GM19240 (cell line): ENCODE measurements at regions not wholly inside any gene's neighbourhood (a gene's known extent, or its start where the extent isn't known, plus 50 kb on each side); places are given as distances from the start of the nearest gene placed in this dataset.

ENCODE experiments used
- DNase-seq: peaks from one replicate; pipeline ENCODE4 v3.0.0; 2011; ENCODE audit warnings: low spot score; ENCODE audit not compliant: insufficient read length

- DNase-seq, result no peak
Measured at GRCh38 chr11:128226106-128226716, 361.1 kb downstream of the ETS1 start.

- DNase-seq, result no peak
Measured at GRCh38 chr11:128222245-128222884, 365.0 kb downstream of the ETS1 start.

DNA sequence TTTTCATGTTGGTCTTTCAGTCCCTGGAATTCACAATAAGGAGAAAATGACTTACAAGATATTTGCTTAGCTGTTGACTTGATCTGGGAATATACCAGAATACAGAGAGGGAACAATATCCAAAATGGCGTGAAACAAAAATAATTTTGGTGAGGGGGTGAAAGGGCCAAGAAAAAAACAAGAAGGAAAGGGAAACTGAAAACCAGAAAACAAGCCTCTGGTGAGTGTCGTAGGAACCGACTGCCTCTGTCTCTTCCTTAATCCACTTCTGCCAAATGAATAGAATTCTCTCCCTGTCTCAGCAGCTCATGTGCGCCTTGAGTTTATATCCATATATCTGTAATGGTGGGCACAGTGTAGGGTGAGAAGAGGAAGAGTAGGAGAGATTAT lies 367.6 kb downstream of the ETS1 start:
- no peak for DNase-seq

- DNase-seq, result no peak
Measured at GRCh38 chr11:128216198-128216597, 371.2 kb downstream of the ETS1 start.

DNA sequence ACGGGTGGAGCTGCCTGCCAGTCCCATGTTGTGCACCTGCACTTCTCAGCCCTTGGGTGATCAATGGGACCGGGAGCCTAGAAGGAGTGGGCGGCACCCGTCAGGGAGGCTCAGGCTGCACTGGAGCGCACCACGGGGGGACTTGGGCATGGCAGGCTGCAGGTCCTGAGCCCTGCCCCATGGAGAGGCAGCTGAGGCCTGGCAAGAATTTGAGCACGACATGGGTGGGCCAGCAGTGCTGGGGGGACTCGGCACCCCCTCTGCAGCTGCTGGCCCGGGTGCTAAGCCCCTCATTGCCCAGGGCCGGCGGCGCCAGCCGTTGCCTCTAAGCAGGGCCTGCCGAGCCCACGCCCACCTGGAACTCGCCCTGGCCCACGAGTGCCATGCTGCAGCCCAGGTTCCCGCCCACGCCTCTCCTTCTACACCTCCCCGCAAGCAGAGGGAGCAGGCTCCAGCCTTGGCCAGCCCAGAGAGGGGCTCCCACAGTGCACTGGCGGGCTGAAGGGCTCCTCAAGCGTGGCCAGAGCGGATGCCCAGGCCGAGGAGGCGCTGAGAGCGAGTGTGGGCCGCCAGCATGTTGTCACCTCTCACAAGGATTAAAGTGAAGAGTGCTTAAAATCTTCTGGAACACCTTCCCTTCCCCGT lies 372.0 kb downstream of the ETS1 start:
- DNase-seq, result no peak

- no peak for DNase-seq
Measured at GRCh38 chr11:128214263-128214662, 373.1 kb downstream of the ETS1 start.

DNA sequence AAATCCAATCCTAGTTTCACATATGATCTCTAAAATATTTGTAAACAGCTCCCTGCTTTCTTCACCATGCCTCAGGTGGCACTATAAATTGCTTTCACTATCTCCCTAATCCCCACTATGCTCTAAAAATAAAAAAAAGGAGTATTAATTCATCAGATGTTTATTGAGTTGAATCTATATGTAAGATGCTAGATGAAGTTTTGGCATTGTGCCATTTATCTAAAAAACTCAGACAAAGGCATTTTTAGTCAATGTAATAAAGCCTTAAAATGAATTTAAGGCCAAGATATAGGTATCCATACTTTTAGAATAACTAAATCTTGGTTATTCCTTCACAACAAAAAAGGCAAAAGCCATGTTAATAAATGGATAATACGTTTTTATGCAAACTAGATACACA lies 373.9 kb downstream of the ETS1 start:
- no peak for DNase-seq

GRCh38 chr11:128212324-128212723 lies 375.0 kb downstream of the ETS1 start:
- DNase-seq, result no peak

DNA sequence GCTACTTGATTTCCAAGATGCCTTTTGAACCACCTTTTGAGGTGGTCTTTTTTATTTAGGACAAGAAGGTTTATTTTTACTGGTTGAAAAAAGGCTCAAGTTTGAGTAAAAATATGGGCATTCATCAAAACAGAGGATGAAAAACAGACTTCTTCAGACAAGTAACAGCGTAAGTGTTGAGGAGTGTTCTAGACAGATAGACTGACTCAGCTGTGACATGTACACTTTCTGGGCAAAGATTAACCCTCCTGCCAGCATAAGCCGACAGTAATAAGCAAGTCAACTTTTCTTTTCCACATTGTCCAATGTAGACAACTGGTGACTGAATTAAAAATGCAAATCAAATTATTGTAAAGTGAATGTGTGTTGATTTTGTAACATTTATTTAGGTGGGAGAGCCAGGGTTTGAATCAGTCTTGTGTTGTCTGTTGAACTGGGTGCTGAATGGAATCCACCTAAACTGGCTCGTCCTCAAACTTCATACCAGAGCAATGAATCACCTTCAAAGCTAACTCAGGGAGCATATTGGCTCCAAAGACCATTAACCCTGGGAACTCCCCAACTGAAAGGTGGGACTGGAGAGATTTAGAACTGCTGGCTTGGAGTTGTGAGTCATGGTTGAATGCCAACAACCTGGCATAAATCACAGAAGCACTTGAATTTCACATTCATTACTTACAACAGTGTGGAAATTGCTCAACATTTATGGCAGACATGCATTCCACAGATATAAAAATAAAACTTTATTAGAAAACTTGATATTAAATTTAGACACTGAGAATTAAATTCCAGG lies 377.0 kb downstream of the ETS1 start:
- no peak for DNase-seq

GRCh38 chr11:128209138-128209435 lies 378.3 kb downstream of the ETS1 start:
- no peak for DNase-seq

DNA sequence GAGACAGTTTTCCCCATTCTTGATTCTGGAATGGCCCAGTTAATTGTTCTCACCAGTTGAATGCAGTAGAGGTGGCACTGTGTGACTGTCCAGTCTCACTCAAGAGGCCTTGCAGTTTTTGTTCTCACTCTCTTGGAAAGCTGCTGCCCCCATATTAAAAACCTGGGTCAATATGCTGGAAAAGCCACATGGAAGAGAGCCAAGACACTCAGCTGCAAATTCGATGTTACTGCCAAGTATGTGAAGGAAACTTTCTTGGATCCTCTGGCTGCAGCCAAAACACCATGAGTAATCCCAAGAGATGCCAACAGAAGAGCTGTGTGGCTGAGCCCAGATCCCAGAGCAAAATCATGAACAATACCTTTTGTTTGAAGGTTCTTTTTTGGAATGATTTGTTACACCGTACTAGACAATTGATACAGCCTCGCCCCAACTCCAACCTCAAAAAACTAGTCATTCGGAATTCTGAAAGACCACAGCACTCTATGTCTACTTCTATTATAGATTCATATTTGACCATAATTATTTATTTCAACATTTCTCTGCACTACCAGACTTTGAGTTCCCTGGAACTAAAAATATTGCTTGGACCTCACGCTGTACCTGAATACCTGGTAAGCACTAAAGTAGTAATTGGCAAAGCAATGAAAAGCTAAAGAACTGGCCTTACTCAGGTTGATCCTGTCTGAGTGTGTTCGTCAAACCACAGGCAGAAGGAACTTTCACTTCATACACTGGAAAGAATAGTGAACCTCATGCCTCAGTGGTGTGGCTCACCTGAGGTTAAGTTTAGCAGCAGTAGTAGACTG lies 378.8 kb downstream of the ETS1 start:
- DNase-seq, result no peak

- no peak for DNase-seq
Measured at GRCh38 chr11:128207861-128208321, 379.5 kb downstream of the ETS1 start.

DNA sequence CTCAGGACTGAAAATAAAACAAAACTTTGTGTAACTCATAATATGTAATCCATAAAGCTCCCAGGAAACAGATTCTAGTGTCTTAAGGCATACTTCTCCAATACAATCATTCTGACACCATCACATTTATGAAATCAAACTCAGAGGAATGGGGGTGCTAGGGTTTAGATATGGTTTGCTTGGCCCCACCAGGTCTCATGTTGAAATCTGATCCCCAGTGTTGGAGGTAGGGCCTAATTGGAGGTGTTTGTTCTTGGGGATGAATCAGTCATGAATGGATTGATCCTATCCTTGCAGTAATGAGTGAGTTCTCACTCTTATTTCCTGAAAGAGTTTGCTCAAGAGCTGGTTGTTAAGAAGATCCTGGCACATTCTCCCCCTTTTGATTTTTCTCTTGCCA lies 380.9 kb downstream of the ETS1 start:
- no peak for DNase-seq

- no peak for DNase-seq
Measured at GRCh38 chr11:128205796-128206195, 381.6 kb downstream of the ETS1 start.

DNA sequence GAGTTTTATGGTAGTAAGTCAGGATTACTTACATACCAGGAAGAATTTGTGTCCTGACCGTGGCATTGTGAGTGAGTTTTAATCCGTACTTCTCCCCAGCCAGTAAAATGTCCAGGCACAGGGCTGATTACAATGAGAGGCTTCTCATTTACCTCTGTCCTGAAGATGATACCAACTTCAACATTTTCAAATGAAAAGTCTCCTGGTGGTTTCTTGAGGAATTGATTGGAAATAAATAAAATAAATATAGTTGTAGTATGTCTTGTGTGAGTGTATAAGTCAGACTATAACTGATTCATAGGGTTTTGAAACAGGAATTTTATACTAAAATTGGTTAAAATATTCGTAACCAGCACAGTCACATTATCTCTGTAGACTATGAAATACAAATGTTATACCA lies 382.5 kb downstream of the ETS1 start:
- no peak for DNase-seq

DNA sequence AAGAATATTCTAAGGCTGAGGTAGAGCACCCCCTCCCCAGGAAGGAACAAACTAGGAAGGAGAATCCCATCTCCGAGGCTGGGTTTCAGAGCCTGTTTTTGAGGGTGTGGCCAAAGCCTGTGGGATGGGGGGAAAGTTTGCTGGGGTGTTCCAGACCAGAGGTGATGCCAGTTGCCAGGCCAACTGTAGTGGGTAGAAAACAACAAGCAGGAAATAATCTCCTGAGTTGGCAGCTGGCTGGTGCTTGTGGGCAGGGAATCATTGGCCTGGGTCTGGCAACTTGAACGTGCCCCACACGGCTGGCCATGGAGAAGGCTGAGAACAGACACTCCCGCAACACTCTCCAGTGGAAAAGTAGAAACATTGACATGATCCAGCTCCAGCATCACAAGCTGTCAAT lies 385.6 kb downstream of the ETS1 start:
- no peak for DNase-seq

DNA sequence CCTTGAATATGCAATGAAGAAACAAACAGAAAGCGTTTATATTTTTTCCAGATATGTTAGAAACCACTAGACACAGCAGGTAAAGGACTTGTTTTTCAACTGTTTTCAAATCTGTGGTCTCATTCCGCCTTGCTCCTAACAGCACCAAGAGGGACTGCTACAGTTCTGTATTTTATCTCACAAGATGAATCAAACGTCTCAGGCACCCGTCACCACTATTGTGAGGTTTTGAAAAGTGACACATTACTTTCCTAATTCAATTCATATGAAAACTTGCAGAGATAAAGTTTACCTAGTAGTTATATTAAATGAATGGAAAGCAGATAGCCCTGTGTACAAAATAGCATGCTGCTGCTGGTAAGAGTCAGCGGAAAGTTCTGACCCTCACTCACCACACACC lies 386.3 kb downstream of the ETS1 start:
- DNase-seq, result no peak

- no peak for DNase-seq
Measured at GRCh38 chr11:128200467-128200866, 386.9 kb downstream of the ETS1 start.

- no peak for DNase-seq
Measured at GRCh38 chr11:128198216-128198772, 389.1 kb downstream of the ETS1 start.

- DNase-seq, result no peak
Measured at GRCh38 chr11:128196235-128196634, 391.1 kb downstream of the ETS1 start.

- no peak for DNase-seq
Measured at GRCh38 chr11:128195756-128196155, 391.6 kb downstream of the ETS1 start.
